ENCODE measurements at regions not wholly inside any gene's neighbourhood (a gene's known extent, or its start where the extent isn't known, plus 50 kb on each side); places are given as distances from the start of the nearest gene placed in this dataset.

DNA sequence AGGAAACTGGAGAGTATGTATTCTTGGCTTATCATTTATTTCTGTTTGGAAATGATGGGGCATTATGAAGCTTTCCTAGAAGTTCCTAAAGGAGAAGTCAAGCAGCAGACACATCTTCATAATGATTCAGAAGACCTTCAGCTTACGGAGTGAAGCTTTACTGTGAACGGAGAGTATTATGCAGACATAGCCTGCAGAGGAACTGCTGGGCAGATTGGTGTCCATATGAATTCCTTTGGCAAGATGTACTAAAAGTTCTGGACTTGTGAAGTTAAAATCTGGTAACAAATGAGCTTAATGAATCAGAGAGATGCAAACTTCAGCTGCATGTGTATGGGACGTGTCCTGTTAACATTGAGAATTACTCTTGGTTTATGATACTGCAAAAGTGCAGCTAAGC lies 60.1 kb downstream of the NABP1 start:
- DNase-seq, result no peak

DNA sequence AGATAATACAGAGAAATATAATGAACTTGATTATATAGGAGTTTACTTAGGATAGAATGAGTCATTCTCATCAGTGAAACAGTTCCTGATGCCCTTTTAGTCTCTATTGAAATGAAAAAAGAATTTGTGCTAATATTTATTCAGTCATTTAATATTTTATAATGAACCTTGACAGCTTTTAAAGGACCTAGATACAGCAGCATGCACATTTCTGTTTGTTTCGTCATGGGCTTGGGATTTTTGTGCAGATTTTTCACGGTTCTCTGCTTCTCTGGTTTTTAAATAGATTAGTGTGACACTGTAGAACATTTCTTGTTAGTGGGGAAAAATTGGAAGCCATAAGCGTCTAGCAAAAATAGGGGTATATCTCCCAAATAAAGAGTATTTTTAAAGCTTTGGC lies 60.7 kb downstream of the NABP1 start:
- DNase-seq, result no peak

DNA sequence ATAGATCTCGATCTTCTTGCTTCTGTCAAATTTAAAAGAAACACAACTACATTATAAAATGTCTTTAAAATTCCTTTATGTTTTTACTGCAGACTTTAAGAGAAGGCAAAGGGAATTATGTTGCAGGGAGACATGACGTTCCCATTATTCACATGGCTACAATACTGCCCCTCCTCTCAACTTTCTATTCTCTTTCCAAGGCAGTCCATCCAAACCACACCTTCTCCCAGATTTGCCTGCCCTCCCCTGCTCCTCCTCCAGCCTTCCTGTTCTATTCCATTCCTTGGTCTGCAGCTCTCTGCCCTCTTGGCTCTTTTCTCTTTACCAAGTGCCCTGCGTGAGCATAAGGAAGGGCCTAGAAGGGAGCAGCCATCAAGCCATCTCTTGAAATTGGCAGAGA lies 61.3 kb downstream of the NABP1 start:
- DNase-seq, result no peak

DNA sequence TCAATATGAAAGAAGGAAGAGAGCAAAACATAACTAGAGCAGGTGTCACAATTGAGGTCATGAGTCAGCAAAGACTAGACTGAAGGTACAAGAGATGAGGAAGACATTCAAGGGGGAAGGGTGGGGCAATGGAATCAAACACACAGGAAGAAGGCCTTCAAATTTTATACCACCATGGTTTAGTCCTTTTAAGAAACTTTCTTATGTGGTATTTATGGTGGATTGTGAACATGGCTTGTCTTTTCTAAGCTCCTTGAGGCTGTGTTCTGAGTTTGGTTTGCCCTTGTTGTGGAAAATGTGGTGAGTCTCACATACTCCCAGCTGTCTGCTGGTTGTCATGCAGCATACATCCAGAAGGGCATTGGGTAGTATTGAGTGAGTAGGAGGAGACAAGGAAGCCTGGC lies 62.1 kb downstream of the NABP1 start:
- no peak for DNase-seq

DNA sequence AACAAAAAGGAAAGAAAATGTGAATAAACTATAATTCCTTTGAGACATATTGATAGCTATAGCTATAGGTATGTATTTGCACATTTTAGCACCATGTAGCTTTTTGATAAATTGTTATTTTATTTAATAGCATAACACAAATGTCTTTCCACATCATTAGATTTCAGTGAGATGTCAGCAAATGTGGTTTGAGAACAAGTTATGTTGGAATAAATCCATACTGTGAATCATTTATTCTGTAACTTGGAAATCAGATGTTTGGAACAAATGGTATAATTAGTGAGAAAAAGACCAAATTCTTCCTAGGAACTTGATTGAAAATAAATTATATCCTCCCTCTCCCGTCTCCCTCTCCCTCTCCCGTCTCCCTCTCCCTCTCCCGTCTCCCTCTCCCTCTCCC lies 62.8 kb downstream of the NABP1 start:
- DNase-seq, result no peak

DNA sequence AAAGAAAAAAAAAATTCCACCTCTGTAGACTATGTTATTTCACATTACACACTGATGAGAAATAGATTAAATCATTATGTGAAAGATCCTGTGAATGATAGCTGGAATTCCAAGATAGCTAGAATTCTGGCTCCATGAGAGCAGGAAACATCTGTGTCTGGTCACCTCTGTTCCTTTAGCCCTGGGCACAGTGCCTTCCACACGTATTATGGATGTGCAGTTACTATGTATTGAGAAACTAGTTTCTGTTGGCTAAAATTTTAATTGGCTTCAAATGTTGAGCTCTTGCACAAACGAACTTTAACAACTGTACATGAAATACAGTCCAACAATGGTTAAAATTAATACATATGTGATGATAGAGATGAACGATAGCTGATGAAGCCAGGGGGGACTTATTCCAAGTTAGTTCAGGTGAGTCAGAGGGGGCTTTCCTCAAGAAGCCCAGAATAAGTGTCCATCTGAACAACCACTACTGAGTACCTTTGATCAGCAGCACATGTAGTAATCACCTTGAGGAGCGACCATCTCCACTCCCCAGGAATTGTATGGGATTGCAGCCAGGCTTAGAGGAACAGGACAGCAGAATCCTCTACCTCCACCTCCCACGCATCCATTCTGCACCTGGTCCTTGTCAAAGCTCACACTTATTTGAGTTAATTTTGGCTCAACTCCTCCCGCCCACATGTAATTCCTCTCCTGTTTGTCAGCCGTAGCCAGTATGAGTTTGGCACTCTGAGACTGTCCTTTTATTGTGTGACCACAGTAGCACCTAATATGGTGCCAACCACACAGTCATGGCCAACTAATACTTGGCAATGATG lies 68.6 kb downstream of the NABP1 start:
- DNase-seq, result no peak

DNA sequence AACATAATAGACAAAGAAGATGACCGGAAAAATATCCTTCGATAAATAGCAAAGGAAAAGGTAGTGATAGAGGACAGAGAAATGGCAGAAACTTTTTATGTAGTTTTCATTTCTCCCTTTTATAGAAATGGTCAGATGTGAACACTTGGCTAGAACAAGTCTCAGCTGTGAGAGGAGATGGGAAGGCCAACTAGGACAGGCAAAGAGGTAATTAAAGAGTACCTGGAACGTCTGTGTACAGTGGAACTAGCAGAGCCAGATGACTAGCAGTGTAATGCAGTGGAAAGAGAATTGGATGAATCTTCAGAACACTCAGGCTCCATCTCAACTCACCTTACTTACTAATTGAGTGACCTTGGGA lies 69.2 kb downstream of the NABP1 start:
- DNase-seq, result no peak

DNA sequence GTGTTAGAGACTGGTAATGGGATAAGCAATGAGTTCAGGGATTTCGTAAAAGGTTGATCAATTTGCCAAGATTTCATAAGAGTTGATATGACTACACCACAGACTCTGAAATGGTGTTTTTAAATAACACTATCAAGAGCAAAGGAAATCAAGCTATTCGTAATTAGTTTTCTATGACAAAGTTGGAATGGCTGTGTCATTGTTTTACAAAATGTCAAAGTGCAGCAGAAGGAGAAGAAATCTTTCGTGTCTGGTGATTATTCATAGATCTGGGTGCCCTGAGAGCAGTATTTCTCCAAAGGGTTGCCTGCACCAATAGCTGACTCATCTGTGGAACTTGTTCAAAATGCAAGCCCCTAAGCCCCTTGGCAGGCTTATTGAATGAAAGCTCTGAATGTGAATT lies 70.1 kb downstream of the NABP1 start:
- no peak for DNase-seq

DNA sequence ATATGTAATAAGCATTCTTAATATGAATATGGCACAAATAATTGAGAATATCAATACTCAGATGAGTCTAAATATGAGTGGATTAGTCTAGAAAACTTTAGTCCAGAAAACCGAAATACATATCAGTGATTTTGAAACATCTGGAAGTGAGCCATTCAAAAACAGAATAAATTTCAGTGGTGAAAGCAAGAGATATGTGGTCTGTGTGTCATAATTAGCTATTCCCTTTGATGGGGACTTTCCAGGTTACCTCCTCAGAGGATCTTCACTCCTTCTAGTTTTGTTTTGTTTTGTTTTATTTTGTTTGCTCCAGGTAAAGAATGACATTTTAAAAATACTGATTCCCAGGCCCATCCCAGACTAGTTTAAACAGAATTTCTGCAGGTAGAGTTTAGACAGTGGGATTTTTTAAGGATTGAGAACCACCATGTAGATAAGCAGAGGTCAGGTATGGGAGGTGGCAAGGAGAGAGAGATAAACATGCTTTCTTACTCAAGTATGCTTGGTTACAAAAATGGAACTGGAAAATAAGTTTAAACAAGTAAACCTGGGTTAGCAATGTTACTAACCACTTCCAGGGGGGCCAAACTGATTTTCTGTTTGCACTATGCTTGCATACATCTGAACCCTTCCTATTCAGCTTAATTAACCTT lies 70.7 kb downstream of the NABP1 start:
- DNase-seq, result no peak

DNA sequence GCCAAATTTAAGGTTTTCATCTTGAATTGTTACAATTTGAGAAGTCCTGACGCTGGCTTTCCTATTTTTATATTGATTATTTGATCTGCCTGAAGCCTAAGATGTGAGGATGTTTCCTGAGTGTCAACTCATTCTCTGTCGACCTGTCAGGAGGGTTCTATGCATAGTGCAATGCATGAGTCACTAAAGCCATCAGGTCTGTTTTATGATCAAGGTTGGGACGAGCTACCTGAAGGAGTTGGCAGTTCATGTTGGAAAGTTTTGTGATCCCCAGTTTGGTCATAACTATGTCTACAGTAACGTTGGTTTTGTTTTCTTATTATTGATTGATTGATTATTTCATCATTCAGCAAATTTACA lies 71.2 kb downstream of the NABP1 start:
- no peak for DNase-seq

DNA sequence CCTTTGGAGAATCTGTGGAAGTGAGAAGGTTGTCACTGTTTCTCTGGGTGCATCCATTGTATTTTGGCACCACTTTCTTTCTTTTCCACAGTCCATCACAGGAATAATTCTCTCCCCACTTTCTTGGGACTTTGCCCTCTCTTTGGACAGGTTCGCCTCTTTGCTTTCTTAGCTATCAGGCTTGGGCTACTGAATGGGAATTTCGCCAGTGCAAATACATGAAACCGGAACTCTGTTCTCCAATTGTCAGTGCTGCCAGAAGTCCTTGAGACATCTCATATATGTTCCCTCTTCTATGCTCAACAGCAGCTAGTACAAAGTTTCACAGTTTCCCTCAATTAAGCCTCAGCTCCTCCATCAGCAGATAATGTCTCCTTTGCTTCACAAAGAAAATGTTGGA lies 76.2 kb downstream of the NABP1 start:
- no peak for DNase-seq

DNA sequence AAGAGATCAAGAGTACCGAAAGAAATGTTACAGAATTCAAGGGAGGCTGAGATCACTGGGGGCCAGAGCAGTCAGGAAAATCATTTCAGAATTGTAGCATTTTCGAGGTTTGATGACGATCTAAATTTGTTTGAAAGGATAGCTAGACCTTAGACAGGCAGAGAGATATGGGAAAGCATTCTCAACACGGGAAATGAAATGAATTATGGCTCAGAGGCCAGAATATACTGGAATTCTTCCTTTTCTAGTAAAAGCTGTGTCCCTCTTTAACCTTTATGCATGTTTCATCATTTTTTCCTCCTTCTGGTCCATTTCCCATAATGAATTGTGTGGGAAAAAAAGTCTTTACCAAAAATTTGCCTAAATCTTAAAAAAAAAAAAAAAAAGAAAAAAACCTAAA lies 78.8 kb downstream of the NABP1 start:
- DNase-seq, result no peak

DNA sequence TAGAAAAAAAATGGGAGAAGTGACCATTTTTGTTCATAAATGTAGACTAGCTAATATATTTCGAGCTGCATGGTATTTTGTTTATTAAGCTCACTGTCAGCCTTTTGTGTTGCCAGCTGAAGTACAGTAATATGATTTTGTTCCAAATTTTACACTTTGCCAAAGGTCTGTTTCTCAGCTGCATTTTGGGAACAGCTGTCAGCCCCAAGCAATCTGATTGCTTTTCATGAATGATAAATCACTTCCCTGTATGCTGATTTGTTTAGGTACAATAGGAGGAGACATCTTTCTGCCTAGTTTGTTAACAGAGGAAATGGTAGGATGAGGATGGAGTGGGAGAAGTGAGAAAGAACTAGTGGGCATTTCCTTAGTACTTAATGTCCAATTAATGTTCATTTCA lies 79.3 kb downstream of the NABP1 start:
- no peak for DNase-seq

DNA sequence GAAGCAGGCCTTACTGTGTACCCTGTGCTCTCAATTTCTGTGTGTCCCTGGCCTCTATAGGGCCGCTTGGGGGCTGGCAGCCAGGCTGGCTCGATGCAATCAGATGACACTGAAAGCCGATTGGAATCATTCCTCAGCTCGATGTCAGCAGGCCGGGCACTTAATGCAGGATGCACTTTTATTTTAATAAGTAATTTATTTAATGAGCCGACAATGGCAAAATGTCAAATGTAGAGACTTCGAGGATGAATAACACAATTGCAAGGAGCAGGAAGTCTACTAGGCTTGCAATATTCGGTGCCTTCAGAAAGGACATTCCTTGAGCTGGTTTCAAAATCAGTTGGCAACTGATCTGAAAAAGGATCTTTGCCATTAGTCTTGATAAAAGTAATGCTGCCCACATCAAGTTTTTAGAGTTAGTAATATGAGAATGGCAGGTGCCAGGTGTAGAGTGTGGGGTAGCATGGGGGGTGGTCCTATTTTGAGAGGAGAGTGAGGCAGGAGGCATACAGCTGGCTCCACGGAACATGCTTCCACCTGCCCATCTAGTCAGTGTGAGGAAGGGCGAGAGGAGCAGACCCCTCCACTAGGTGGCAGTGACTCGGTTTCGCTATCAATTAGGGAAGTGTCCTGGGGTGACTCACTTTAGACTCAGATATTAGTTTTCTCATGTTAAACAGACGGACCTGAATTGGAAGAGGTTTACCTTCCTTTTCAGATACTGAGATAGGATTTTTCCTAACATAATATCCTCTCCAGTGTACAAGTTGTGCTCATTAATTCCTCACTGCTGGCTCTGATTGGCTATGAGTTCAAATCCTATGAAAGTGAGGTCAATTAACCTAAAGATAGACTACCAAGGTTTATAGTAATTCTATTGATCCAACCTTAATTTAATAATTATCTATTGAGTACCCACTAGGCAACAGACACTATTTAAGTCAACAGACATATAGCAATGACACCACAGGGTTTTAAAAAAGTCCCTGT lies 80.9 kb downstream of the NABP1 start:
- peak; percentile 33 for DNase-seq

DNA sequence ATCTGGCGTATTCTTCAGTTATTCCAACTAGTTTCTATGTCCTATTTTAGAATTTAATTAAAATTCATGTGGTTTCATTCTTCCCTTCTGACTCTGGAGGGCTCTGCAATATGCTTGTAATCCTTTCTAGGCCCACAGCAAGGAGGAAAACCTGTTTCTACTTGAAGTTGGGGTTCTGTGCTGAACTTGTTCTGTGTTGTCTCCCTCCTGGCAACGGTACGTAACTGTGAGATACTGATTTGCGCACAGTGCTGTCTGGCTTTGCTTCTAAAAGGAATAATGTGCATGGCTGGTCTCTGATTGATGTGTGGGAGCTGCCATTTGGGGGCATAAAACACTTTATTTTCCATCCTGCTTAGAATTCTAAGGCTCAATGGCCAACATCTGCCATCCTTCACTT lies 81.7 kb downstream of the NABP1 start:
- no peak for DNase-seq

DNA sequence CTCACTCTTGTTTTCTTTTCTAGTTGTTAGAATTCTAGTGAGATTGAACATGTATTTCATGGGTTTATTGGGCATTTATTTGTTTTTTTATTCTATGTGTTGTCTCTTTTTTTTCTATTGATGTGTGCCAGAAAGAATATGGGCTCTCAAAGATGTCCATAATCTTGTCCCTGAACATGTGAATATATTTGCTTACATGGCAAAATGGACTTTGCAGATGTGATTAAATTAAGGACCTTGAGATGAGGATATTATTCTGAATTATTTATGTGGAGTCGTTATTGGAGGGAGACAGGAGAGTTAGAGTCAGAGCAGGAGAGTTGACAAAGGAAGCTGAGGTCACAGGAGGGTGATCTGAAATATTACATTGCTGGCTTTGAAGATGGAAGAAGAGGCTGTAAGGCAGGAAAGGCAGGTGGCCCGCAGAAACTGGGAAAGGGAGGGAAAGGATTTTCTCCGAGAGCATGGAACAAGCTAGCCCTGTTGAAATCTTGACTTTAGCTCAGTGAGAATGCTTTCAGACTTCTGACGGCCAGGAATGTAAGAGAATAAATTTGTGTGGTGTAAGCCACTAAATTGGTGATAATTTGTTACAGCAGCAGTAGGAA lies 82.8 kb downstream of the NABP1 start:
- no peak for DNase-seq

DNA sequence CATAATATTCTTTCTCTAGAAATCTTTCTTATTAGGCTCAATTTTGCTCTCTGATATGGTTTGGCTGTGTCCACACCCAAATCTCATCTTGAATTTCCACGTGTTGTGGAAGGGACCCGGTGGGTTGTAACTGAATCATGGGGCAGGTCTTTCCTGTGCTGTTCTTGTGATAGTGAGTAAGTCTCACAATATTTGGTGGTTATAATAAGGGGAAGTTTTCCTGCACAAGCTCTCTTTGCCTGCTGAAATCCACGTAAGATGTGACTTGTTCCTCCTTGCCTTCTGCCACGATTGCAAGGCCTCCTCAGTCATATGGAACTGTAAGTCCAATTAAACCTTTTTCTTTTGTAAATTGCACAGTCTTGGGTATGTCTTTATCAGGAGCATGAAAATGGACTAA lies 73.8 kb downstream of the CAVIN2 start:
- DNase-seq, result no peak

DNA sequence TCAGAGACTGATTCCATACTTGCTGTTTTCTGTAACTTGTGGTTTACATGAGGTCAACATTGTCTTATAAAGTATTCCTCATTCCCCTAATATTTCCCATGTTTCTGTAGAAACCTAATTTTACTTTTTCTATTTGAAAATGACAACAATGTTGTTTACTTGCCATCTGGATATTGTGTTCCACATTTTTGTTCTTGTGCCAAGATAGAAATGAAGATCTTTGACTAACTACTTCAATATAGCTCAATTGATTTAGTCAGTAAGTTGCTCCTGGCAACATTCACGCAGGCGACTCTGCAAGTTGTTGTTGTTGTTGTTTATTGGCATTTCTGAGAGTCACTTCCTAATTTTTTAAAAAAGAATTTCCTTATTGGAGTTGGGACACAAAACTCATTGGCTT lies 69.5 kb downstream of the CAVIN2 start:
- no peak for DNase-seq

DNA sequence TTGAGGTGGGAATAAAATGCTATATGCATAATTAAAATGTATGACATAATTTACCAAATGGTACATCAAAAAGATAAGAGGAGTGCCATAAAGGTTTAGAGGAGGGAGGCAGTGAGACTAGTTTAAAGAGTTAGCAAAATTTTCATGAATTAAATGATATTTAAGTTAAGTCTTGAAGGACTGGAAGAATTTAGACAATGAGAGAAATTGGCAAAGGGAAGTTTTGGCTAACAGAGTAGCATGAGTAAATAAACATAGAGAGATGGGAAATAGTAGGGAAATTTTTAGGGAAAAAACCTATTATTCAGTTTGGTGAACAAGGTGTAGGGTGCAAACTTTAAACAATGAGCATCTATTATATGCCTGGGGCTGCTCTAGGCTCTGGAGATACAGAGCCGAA lies 68.8 kb downstream of the CAVIN2 start:
- no peak for DNase-seq

DNA sequence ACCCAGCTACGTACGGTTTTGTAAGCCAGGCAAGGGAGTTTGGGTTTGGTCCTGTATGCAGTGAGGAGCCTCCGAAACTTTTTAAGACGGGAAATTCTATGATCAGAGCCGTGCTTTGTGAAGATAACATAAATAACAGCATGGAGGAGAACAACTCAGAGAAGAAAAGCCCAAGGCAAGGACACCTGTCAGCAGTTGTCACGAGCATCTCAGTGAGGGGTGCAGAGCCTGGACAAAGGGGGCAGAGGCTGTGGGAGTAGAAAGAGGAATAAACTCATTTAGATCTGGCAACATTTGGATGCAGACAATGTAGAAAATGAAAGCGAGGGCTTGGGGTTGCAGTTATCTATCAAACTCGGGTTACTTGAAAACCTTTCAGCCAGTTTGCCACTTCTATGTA lies 64.5 kb downstream of the CAVIN2 start:
- DNase-seq, result no peak

DNA sequence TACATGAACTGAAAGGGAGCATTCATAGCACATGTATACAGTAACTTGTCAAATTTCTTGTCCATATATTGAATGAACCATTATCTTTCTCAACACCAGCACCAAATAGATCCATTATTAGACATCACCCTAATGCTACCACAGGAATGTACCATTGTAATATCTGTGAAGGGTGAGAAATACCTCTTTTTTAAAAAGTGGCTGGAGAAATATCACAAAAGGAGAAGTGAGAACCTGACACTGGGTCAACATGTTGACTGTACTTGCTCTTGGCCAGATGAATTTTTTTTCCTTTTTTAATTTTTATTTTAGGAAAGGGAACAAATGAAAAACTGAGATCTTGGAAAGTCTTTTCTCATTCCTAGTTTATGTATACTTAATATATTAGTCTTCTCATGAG lies 63.5 kb downstream of the CAVIN2 start:
- DNase-seq, result no peak
